Activated CD4-positive, alpha-beta T cell treated with anti-CD3 and anti-CD28 coated beads, Interleukin-2, amount 50 U/mL, for 16 hours (primary cell): ENCODE measurements at regions not wholly inside any gene's neighbourhood (a gene's known extent, or its start where the extent isn't known, plus 50 kb on each side); places are given as distances from the start of the nearest gene placed in this dataset.

Experiments used
- DNase-seq: peaks from one replicate; pipeline ENCODE4 v3.0.0-alpha.2; 2020

GRCh38 chr6:63371104-63371715 is 51.4 kb upstream of the LGSN start:
- no peak for DNase-seq

GRCh38 chr6:63372951-63373533 is 53.3 kb upstream of the LGSN start:
- no peak for DNase-seq

GRCh38 chr6:63389191-63389844 is 69.5 kb upstream of the LGSN start:
- DNase-seq = no peak

- DNase-seq = no peak
Measured at GRCh38 chr6:63391203-63391970, 71.6 kb upstream of the LGSN start.

GRCh38 chr6:63392092-63392724 is 72.4 kb upstream of the LGSN start:
- no peak for DNase-seq

DNA sequence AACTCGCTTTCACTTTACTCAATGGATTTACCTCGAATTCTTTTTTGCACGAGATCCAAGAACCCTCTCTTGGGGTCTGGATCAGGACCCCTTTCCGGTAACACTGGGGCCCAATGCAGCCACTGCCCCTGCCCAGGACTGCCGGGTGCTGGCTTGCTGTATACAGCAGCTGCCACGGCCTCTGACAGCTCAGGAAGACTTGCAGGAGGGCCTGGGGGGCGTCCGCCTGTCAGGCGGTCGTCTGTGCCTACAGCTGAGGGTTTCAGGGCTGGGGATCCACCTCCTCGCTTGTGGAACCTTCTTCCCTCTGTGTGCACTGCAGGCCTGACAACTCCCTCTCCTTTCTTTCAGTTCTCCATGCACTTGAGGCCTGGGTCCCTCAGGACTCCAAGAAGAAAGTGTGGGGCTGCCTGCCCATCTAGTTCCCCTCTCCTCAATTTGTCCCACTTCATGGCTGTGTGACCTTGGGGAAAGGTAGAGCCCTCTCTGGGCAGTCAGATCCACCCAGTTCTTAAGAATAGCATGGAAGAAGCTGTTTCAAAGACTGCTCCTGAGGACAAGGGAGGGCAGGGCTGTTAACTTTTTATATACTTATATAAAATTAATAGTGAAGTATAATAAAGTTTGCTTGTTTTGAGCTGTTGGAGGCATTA is 75.0 kb upstream of the LGSN start:
- DNase-seq = no peak

DNA sequence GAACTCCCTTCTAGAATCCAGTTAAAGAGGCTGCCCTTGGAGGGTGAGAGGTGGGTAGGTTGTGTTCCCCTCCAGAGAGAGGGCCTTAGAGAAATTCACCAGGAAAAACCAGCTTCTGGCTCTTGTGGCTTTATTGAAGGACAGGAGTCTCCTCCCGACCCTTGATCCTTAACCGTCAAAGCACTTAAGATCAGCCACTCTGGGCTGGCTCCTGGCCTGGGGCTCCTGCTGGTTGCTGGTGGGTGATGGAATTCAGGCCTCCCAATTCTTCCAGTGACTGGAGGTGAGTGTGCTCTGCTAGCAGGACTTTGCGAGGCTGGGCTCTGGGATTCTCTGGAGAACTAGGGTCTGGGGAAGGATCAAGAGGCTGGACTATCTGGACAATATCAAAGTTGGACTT is 75.6 kb upstream of the LGSN start:
- no peak for DNase-seq

DNA sequence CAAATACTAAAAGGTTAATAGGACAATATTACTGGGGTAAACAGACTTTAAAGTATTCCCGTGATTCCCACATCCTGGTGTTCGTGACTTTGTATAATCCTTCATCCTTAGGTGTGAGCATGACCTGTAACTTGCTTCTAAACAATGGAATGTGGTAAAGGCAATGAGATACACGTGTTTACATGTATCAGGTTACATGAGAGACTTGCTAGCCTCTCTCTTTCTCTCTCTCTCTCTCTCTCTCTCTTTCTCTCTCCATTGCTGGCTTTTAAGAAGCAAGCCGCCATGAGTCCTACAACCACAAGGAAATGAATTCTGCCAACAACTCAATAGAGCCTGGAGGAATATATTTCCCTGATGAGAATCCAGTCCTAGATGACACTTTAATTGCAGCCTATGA is 83.9 kb upstream of the LGSN start:
- no peak for DNase-seq

GRCh38 chr6:63410435-63411426 is 90.9 kb upstream of the LGSN start:
- no peak for DNase-seq

DNA sequence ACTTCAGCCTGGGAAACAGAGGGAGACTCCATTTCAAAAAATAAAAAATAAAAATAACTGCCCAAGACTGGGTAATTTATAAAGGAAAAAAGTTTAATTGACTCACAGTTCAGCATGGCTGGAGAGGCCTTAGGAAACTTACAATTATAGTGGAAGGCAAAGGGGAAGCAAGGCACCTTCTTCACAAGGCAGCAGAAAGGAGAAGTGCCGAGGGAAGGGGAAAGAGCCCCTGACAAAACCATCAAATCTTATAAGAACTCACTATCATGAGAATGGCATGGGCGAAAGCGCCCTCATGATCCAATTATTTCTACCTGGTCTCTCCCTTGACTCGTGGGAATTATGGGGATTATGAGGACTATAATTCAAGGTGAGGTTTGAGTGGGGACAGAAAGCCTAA is 95.5 kb upstream of the LGSN start:
- DNase-seq = no peak

DNA sequence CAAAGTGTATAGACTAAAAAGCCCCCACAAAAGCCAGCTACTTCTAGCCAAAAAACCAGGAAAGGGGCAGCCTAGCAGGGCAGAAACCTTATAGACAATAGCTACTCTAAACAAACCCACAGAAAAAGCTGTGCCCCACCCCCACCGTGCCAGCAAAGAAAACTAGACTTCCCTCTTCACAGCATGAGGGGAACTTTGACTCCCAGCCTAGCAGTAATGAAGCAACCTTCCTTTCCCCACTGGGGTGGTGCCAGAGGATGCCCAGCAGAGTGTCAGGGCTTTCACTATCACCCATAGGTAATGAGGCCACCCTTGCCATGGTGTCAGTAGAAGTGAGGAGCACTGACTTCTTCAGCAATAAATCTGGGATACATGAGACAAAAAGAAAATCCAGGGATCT is 99.0 kb upstream of the LGSN start:
- no peak for DNase-seq

GRCh38 chr6:63424636-63425035 is 104.9 kb upstream of the LGSN start:
- no peak for DNase-seq

GRCh38 chr6:63425493-63425892 is 105.7 kb upstream of the LGSN start:
- DNase-seq = no peak

DNA sequence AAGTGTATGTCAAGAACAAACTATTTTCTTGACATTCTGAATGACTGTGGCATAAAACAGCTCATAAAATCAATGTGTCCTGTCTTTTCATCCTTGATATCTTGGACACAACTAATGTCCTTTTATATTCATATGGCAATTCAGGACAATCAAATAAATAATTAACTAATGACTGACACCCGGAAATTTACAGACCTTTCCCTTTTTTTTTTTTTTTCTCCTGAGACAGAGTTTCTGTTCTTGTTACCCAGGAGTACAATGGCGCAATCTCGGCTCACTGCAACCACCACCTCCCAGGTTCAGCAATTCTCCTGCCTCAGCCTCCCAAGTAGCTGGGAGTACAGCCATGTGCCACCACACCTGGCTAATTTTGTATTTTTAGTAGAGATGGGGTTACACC is 107.1 kb upstream of the LGSN start:
- no peak for DNase-seq

- no peak for DNase-seq
Measured at GRCh38 chr6:63427951-63428350, 108.2 kb upstream of the LGSN start.

DNA sequence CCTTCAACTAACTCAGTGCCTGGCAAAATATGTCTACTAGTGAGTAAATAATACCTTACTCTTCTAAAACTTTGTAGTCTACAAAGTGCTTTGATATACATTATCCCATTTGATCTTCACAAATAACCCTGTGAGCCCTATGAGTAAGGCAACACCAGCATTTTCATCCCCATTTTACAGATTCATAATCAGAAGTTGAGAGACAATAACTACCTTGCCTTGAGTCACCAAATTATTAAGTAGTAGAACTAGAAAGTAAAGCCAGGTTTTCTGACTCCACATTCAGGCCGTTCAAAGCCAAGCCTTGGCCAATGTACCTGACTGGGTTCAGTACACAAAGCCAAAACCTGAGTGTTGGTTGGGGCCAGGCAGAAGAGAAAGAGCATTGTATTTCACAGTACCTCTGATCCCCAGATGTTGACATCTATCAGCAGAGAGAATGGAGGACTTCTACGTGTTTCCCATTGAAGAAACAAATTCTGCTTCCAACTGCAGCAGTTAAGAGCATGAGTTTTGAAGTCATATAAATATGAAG is 111.3 kb upstream of the LGSN start:
- no peak for DNase-seq

DNA sequence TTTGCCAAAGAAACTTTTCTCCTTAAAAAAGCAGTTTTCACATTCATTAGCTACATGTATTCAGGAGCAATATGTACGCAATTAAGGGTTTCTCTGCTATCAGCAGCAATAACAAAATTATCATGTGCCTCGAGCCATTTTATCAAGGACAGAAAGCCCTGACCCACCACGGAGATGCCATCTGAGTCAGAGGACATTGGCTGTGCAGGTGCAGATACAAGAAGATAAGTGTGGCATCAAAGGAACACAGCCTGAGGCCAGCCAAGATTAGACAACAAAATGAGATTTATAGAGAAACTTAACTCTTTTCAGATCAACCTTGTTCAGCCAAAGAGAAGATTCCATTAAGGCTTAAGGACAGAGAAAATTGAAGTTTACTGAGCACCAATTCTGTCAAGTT is 115.2 kb upstream of the LGSN start:
- no peak for DNase-seq

DNA sequence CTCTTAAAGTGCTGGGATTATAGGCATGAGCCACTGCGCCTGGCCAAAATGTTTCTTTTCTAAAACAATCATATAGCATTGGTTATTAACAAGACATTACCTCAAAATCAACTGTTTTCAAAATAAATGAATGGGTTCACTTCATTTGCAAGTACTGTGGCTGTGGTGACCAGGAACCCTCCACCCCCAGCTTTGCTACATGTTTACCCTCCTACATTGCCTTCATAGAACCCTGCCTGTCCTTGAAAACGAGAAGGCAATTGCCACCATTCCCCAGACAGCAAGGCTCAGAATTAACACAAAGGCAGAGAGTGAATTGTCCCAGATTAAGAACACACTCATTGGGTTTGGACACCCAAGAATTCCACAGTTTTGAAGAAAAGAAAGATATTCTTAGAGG is 116.6 kb upstream of the LGSN start:
- DNase-seq = no peak

DNA sequence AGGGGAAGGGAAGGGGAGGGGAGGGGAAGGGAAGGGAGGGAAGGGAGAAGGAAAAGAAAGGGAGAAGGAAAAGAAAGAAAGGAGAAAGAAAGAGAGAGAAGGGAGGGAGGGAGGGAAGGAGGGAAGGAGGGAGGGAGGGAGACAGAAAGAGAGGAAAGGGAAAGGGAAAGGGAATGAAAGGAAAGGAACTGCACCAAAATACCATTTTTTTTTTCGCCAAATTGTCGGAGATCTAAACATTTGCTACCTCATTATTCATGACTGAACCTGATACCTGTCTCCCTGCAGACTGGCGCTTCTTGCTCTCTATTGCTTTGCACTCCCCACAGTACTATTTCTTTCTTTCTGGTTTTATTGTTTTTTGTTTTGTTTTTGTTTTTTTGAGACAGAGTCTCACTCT is 117.3 kb upstream of the LGSN start:
- DNase-seq = no peak

- DNase-seq = no peak
Measured at GRCh38 chr6:63440057-63440456, 120.3 kb upstream of the LGSN start.

DNA sequence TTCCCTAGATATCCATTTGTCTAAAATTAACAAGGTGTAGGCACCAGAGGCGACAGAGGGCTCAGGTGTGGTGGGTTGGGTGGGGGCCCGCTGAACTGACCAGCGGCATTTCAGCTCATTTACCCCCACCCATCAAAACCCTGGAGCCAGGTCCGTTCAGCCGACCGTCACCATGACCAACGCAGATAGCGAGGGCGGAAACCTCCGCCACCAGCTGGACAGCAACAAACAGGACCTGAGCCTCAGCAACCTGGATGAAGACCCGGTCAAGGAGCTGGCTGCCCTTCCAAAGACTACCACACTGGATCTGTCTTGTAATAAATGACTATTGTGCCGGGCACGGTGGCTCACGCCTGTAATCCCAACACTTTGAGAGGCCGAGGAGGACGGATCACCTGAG is 120.8 kb upstream of the LGSN start:
- no peak for DNase-seq
